HTR-8/SVneo (cell line): ENCODE measurements at regions not wholly inside any gene's neighbourhood (a gene's known extent, or its start where the extent isn't known, plus 50 kb on each side); places are given as distances from the start of the nearest gene placed in this dataset.
"Not testable (repeated sequence)": the region's sequence is repeated elsewhere in the genome, so short reads cannot be mapped to it uniquely, and the experiment has no call there.

Experiments
- DNase-seq: peaks from one replicate; pipeline ENCODE4 v3.0.0; 2011; ENCODE audit warnings: low spot score, mixed read lengths; ENCODE audit not compliant: insufficient read length
- FAIRE-seq: peaks from 2 replicates; lab custom pipeline; 2011; peaks lifted over from hg19 to GRCh38; lab: Jason Lieb, UNC

DNA sequence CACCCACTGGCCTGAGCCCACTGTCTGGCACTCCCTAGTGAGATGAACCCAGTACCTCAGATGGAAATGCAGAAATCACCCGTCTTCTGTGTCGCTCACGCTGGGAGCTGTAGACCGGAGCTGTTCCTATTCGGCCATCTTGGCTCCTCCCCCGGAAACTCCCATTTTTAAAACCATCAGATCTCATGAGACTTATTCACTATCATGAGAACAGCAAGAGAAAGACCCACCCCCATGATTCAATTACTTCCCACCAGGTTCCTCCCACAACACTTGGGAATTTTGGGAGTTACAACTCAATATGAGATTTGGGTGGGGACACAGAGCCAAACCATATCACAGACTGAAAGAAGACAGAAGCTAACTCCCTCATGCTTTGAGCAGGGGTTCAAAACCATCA lies 134.5 kb downstream of the SLC39A8 start:
- not testable (repeated sequence) for DNase-seq, FAIRE-seq

GRCh38 chr4:102204634-102205033 lies 140.6 kb downstream of the SLC39A8 start:
- not testable (repeated sequence) for FAIRE-seq, DNase-seq

DNA sequence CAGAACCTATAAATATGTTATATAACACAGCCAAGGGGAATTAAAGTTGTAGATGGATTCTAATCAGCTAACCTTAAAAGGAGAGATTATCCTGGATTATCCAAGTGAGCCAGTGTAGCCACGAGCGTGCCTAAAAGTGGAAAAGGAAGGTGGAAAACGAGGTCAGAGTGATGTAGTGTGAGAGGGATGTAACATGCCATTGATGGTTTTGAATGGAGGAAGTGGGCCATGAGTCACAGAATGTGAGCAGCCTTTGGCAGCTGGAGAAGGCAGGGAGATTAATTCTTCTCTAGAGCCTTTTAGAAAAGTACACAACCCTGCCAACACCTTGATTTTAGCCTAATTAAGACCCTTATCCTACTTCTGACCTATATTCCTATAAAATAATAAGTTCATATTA lies 149.1 kb downstream of the SLC39A8 start:
- FAIRE-seq (no peak), DNase-seq (peak; percentile 3)

DNA sequence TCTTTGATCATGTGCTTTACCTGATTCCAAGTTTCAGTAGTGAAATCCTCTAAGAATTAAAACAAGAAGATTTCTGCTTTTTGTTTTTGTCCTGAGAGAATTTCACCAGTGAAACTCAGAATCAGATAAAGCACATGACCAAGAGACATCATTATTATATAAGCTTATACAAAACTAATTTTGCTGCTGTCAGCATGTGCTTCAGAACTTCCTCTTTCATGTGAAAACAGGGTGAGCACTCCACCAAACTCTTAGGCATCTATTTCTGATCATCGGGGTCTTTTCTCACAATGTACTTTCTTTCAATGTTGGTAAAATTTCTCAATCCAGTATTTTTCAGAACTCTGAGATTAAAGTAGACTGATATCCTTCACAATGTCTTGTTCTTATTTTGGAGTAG lies 152.1 kb downstream of the SLC39A8 start:
- FAIRE-seq (no peak), DNase-seq (no peak)

DNA sequence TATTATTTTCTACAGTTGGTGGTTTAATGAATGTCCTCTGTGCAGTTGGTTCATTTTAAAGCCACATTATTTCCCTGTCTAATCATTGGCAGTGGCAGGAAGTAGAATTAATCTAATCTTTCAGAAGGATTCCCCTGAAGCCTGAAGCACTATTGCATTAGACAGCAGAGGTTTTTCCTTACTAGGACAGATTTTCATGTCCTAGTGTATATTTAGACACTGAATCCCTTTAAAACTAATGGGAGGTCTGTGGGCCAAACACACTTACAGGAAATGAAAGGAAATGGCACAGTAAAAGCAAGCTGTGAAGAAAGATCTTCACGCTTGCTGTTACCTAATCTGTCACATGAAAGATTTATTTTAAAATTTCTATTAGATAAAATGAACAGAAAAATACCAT lies 165.2 kb downstream of the SLC39A8 start:
- FAIRE-seq (no peak), DNase-seq (no peak)

DNA sequence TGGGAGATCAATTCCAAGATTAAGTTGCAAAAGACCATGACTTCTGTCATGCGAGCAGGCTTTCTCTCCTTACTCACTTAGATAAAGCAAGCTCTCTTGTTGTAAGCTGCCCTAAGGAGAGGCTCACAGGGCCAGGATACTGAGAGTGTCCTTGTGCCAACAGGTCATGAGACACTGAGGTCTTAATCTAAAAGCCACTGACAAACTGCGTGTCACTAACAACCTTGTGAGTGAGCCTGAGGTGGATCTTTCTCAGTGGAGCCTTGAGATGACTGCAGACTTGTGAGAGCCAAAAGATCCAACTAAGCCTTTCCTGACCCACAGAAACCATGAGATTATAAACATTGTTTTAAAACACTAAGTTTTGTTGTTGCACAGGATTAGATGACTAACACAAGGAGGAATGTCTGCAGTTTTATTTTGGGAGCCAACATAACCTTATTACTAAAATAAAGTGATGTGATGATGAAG lies 170.5 kb downstream of the SLC39A8 start:
- no peak for FAIRE-seq
- no peak for DNase-seq

- FAIRE-seq (no peak), DNase-seq (no peak)
Measured at GRCh38 chr4:102172341-102172740, 172.9 kb downstream of the SLC39A8 start.

DNA sequence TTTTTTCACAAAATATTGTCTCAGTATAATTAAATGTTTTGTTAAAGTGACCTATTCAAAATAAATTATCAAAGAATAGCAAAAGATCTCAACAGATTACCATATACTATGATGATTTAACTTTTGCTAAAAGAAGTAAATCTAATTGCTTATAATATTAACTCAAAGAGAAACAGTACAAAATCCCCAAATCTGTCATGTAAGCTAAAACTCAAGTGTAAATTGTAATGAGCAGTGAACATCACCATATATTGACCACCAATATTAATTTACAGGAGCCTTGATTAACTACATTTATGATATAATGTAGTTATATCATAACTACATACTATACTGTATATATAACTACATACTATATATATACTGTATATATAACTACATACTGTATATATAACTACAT lies 174.4 kb downstream of the SLC39A8 start:
- FAIRE-seq: no peak
- no peak for DNase-seq

DNA sequence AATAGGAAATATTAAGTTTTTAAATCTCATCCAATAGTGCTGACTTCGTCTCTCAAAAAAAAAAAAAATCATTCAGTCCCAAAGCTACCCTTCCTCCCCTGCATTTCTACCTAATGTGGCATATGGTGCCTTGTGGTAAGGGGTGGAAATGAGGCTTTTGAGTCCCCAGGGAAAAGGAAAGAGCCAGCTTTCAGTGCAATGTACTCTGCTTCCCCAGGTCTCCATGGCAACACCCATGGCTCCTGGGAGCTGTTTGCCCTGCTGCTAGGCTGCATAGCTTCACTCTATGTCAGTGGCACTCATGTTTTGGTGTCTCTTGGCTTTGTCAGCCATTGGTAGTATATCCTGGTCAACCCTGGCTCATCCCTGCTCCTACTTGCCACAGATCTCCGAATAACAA lies 175.9 kb downstream of the SLC39A8 start:
- DNase-seq: no peak
- FAIRE-seq: no peak

- FAIRE-seq: no peak
Measured at GRCh38 chr4:102168580-102168979, 176.7 kb downstream of the SLC39A8 start.

GRCh38 chr4:102165584-102165983 lies 179.7 kb downstream of the SLC39A8 start:
- no peak for FAIRE-seq
- no peak for DNase-seq

More at GRCh38 chr4:102168580-102168979, 176.7 kb downstream of the SLC39A8 start:
- no peak for DNase-seq

DNA sequence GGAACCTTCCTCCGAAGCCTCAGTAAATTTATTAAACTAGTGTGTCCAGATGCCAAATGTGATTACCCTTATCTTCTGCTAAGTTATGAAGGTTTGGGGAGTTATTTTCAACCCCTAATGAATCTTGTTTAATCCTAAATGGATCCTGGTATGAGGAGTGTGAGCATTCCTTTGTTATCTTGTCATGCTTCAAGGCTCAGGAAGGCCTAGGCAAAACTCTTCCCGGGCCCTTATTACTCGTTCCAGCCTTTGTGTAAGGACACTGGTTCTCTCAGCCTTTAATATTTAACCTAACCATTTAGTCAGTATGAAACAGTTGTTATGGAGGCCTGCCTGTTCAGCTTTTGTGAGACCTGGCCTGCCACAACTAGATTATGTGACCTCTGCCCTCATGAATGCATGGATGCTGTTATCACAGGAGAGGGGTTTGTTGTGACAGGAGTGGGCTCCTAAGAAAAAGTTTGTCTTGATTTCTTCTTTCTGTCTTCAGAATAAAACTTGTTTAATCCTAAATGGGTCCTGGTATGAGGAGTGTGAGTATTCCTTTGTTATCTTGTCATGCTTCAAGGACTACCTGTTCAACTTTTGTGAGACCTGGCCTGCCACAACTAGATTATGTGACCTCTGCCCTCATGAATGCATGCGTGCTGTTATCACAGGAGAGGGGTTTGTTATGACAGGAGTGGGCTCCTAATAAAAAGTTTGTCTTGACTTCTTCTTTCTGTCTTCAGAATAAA lies 181.7 kb downstream of the SLC39A8 start:
- DNase-seq (no peak), FAIRE-seq (no peak)

- DNase-seq (no peak), FAIRE-seq (no peak)
Measured at GRCh38 chr4:102157984-102158383, 187.3 kb downstream of the SLC39A8 start.

- FAIRE-seq: no peak
- DNase-seq: no peak
Measured at GRCh38 chr4:102153391-102153790, 191.9 kb downstream of the SLC39A8 start.

GRCh38 chr4:102151696-102152095 lies 193.6 kb downstream of the SLC39A8 start:
- no peak for DNase-seq
- no peak for FAIRE-seq

DNA sequence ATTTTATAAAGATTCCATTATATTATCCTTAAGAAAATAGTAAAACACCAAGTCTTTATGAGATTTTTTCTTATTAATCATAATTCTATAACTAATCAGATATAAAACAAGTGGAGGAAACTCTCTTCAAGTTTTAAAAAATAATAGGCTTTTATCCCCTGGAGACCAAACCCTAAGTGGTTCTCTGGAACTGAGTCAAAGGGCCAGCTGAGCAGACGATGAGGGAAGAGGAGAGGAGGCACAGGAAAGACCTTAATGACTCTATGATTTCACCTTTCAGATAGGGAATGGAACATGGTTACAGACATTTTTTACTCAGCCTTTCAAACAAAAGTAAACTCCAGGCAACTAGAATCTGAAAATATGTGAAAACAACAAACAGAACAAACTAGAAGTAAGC lies 201.8 kb downstream of the SLC39A8 start:
- DNase-seq (no peak), FAIRE-seq (no peak)

GRCh38 chr4:102141842-102142241 lies 203.4 kb downstream of the SLC39A8 start:
- DNase-seq: no peak
- no peak for FAIRE-seq

DNA sequence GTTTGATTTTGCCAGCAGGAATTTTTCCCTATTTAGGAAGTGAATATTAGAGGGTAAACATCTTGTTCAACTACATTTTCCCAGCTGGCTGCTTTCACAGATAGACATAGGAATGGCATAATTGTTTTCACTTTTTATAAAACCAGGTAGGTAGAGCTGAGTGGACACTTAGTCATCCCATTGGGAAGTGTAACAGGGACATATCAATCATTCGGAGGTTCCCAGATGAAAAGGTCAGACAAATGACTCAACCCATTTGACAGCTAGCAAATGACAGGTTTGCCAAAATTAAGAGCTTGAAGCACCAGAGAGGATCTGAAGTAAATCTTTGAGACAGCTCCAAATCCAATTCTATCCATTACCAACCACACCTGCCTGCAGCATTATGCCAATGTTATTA lies 205.3 kb downstream of the SLC39A8 start:
- no peak for FAIRE-seq

GRCh38 chr4:102139132-102139573 lies 206.1 kb downstream of the SLC39A8 start:
- DNase-seq (no peak), FAIRE-seq (no peak)

More for the DNA sequence above, 205.3 kb downstream of the SLC39A8 start:
- DNase-seq: no peak

GRCh38 chr4:102137217-102137616 lies 208.1 kb downstream of the SLC39A8 start:
- no peak for FAIRE-seq
- DNase-seq: no peak

GRCh38 chr4:102129810-102130209 lies 215.5 kb downstream of the SLC39A8 start:
- DNase-seq (no peak), FAIRE-seq (no peak)
